ENCODE measurements at regions not wholly inside any gene's neighbourhood (a gene's known extent, or its start where the extent isn't known, plus 50 kb on each side); places are given as distances from the start of the nearest gene placed in this dataset.

DNA sequence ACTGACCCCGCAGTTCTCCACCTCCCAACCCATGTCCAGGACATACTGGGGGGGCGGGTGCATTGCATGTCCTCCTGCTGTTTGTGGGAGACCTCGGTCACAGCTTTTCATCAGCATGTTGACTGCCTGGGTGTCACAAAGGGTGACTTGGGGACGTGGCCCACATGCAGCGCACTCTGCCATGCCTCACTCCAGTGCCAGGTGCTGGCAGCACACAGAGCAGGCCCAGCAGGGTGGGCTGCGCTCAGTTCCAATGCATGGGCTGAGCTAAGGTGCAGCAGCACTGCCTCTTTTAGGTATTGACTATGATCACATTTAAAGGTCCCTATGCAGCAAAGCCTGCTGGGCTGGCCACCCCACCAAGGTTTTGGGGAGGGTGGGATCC, 261.9 kb upstream of the SALL3 start:
- TF ChIP-seq TAF1 (IDR thresholded peaks at IDR 0.05; ENCODE audit: borderline replicate concordance, insufficient read depth, low read length) (no peak), POLR2AphosphoS5 (IDR thresholded peaks at IDR 0.05; ENCODE audit: low read depth, low read length) (no peak), SIN3A (IDR thresholded peaks at IDR 0.05; ENCODE audit: borderline replicate concordance, insufficient read depth, low read length) (no peak)
- TF ChIP-seq, protein P1, sequence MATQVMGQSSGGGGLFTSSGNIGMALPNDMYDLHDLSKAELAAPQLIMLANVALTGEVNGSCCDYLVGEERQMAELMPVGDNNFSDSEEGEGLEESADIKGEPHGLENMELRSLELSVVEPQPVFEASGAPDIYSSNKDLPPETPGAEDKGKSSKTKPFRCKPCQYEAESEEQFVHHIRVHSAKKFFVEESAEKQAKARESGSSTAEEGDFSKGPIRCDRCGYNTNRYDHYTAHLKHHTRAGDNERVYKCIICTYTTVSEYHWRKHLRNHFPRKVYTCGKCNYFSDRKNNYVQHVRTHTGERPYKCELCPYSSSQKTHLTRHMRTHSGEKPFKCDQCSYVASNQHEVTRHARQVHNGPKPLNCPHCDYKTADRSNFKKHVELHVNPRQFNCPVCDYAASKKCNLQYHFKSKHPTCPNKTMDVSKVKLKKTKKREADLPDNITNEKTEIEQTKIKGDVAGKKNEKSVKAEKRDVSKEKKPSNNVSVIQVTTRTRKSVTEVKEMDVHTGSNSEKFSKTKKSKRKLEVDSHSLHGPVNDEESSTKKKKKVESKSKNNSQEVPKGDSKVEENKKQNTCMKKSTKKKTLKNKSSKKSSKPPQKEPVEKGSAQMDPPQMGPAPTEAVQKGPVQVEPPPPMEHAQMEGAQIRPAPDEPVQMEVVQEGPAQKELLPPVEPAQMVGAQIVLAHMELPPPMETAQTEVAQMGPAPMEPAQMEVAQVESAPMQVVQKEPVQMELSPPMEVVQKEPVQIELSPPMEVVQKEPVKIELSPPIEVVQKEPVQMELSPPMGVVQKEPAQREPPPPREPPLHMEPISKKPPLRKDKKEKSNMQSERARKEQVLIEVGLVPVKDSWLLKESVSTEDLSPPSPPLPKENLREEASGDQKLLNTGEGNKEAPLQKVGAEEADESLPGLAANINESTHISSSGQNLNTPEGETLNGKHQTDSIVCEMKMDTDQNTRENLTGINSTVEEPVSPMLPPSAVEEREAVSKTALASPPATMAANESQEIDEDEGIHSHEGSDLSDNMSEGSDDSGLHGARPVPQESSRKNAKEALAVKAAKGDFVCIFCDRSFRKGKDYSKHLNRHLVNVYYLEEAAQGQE (IDR thresholded peaks at IDR 0.05; ENCODE audit: insufficient read depth in 1 of 2, low read depth in 2 of 2, low read length in 2 of 2): no peak
